ENCODE measurements at regions not wholly inside any gene's neighbourhood (a gene's known extent, or its start where the extent isn't known, plus 50 kb on each side); places are given as distances from the start of the nearest gene placed in this dataset.

GRCh38 chr14:38391334-38391733 lies 135.4 kb upstream of the CLEC14A start:
- Histone ChIP-seq H3K79me2 (ENCODE audit: control insufficient read depth, insufficient read depth, low read length) (no peaks in the 10 kb centered on the region), H4K20me1 (ENCODE audit: control insufficient read depth, extremely low read depth, insufficient read depth, low read length) (no peaks in the 10 kb centered on the region), H3K9me3 (ENCODE audit: control insufficient read depth, insufficient read depth, low read depth, low read length) (no peaks in the 10 kb centered on the region), H3K4me3 (replicated peaks in 1 of 4; ENCODE audit: control extremely low read depth in 1 of 4, insufficient read depth in 1 of 4, low read depth in 3 of 4, low read length in 4 of 4) (no peak overlapping the region), H2AFZ (ENCODE audit: low read length) (no peak overlapping the region), H3K4me2 (ENCODE audit: extremely low read depth, insufficient read depth, low read length) (no peak overlapping the region), H3K4me1 (ENCODE audit: control insufficient read depth, extremely low read depth, insufficient read depth, low read length) (peaks cover 2% of the 10 kb centered on the region), H3K27ac (ENCODE audit: insufficient read depth, low read length) (no peak overlapping the region), H3K27me3 (ENCODE audit: control insufficient read depth, insufficient read depth, low read length) (no peaks in the 10 kb centered on the region), H3K36me3 (ENCODE audit: control insufficient read depth, insufficient read depth, low read length) (no peaks in the 10 kb centered on the region), H3K9ac (ENCODE audit: insufficient read depth, low read length) (no peak overlapping the region)
- TF ChIP-seq, protein P1, sequence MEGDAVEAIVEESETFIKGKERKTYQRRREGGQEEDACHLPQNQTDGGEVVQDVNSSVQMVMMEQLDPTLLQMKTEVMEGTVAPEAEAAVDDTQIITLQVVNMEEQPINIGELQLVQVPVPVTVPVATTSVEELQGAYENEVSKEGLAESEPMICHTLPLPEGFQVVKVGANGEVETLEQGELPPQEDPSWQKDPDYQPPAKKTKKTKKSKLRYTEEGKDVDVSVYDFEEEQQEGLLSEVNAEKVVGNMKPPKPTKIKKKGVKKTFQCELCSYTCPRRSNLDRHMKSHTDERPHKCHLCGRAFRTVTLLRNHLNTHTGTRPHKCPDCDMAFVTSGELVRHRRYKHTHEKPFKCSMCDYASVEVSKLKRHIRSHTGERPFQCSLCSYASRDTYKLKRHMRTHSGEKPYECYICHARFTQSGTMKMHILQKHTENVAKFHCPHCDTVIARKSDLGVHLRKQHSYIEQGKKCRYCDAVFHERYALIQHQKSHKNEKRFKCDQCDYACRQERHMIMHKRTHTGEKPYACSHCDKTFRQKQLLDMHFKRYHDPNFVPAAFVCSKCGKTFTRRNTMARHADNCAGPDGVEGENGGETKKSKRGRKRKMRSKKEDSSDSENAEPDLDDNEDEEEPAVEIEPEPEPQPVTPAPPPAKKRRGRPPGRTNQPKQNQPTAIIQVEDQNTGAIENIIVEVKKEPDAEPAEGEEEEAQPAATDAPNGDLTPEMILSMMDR (conservative IDR thresholded peaks at IDR 0.05 in 1 of 2, IDR thresholded peaks at IDR 0.05 in 1 of 2; ENCODE audit: low read depth in 1 of 2, low read length in 2 of 2): no peak
- no peak for TF ChIP-seq EZH2 (IDR thresholded peaks at IDR 0.05; ENCODE audit: low read length, missing control alignments)
- DNase-seq (ENCODE audit: low read depth in 2 of 2): peak; percentile 45 to 70

DNA sequence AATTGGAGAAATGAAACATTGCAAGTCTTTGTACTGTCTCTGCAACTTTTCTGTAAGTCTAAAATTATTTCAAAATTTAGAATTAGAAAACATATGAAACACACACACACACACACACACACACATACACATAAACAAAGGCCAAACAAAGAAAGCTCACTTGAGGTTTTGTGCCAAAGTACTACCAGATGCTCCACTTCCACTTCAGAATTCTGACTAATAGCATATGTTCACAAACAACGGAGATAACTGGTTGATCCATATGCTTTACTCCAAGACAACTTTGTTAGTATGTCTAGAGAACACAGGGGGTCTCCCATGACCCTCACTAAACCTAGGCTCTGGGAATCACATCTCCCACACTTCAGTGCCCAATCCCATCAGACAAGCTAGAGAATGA lies 133.8 kb upstream of the CLEC14A start:
- Histone ChIP-seq H2AFZ (ENCODE audit: low read length) (no peak overlapping the region), H3K9me3 (ENCODE audit: control insufficient read depth, insufficient read depth, low read depth, low read length) (no peaks in the 10 kb centered on the region), H3K36me3 (ENCODE audit: control insufficient read depth, insufficient read depth, low read length) (no peaks in the 10 kb centered on the region), H3K9ac (ENCODE audit: insufficient read depth, low read length) (no peak overlapping the region), H3K27me3 (ENCODE audit: control insufficient read depth, insufficient read depth, low read length) (no peaks in the 10 kb centered on the region), H4K20me1 (ENCODE audit: control insufficient read depth, extremely low read depth, insufficient read depth, low read length) (no peaks in the 10 kb centered on the region), H3K4me2 (ENCODE audit: extremely low read depth, insufficient read depth, low read length) (no peak overlapping the region), H3K4me3 (replicated peaks in 1 of 4; ENCODE audit: control extremely low read depth in 1 of 4, insufficient read depth in 1 of 4, low read depth in 3 of 4, low read length in 4 of 4) (no peak overlapping the region), H3K4me1 (ENCODE audit: control insufficient read depth, extremely low read depth, insufficient read depth, low read length) (peaks cover 2% of the 10 kb centered on the region), H3K79me2 (ENCODE audit: control insufficient read depth, insufficient read depth, low read length) (no peaks in the 10 kb centered on the region), H3K27ac (ENCODE audit: insufficient read depth, low read length) (no peak overlapping the region)
- DNase-seq (ENCODE audit: low read depth in 2 of 2): peak; percentile 27 to 64
- no peak for TF ChIP-seq EZH2 (IDR thresholded peaks at IDR 0.05; ENCODE audit: low read length, missing control alignments)
- TF ChIP-seq, protein P1 (conservative IDR thresholded peaks at IDR 0.05 in 1 of 2, IDR thresholded peaks at IDR 0.05 in 1 of 2; ENCODE audit: low read depth in 1 of 2, low read length in 2 of 2): no peak

GRCh38 chr14:38387821-38388220 lies 131.9 kb upstream of the CLEC14A start:
- Histone ChIP-seq H3K9me3 (ENCODE audit: control insufficient read depth, insufficient read depth, low read depth, low read length) (no peaks in the 10 kb centered on the region), H2AFZ (ENCODE audit: low read length) (no peak overlapping the region), H3K27me3 (ENCODE audit: control insufficient read depth, insufficient read depth, low read length) (no peaks in the 10 kb centered on the region), H3K4me2 (ENCODE audit: extremely low read depth, insufficient read depth, low read length) (no peak overlapping the region), H4K20me1 (ENCODE audit: control insufficient read depth, extremely low read depth, insufficient read depth, low read length) (no peaks in the 10 kb centered on the region), H3K9ac (ENCODE audit: insufficient read depth, low read length) (no peak overlapping the region), H3K4me1 (ENCODE audit: control insufficient read depth, extremely low read depth, insufficient read depth, low read length) (peaks cover 2% of the 10 kb centered on the region), H3K79me2 (ENCODE audit: control insufficient read depth, insufficient read depth, low read length) (no peaks in the 10 kb centered on the region), H3K27ac (ENCODE audit: insufficient read depth, low read length) (no peak overlapping the region), H3K36me3 (ENCODE audit: control insufficient read depth, insufficient read depth, low read length) (no peaks in the 10 kb centered on the region), H3K4me3 (replicated peaks in 1 of 4; ENCODE audit: control extremely low read depth in 1 of 4, insufficient read depth in 1 of 4, low read depth in 3 of 4, low read length in 4 of 4) (no peak overlapping the region)
- no peak for DNase-seq (ENCODE audit: low read depth in 2 of 2)
- TF ChIP-seq, protein P1 (conservative IDR thresholded peaks at IDR 0.05 in 1 of 2, IDR thresholded peaks at IDR 0.05 in 1 of 2; ENCODE audit: low read depth in 1 of 2, low read length in 2 of 2): no peak
- TF ChIP-seq EZH2 (IDR thresholded peaks at IDR 0.05; ENCODE audit: low read length, missing control alignments): no peak

All from fibroblast of lung (primary cell).